ENCODE measurements at regions not wholly inside any gene's neighbourhood (a gene's known extent, or its start where the extent isn't known, plus 50 kb on each side); places are given as distances from the start of the nearest gene placed in this dataset.

GRCh38 chr10:62728479-62728878 is 76.0 kb upstream of the ADO start:
- DNase-seq (ENCODE audit: low spot score), result no peak
- no peak overlapping the region for H3K4me3 Mint-ChIP-seq (ENCODE audit: unreplicated experiment)
- H3K4me1 Mint-ChIP-seq (ENCODE audit: low read depth), result no peaks in the 10 kb centered on the region
- no peak overlapping the region for H3K27ac Mint-ChIP-seq (ENCODE audit: unreplicated experiment)
- no peaks in the 10 kb centered on the region for H3K36me3 Mint-ChIP-seq (ENCODE audit: low read depth)
- no peak for TF ChIP-seq CTCF (IDR thresholded peaks at IDR 0.05)
- H3K27me3 Mint-ChIP-seq (ENCODE audit: low read depth), result peaks cover 6% of the 10 kb centered on the region
- no peaks in the 10 kb centered on the region for H3K9me3 Mint-ChIP-seq (ENCODE audit: low read depth)

- DNase-seq (ENCODE audit: low spot score), result no peak
- Mint-ChIP-seq H3K9me3 (ENCODE audit: low read depth) (no peaks in the 10 kb centered on the region), H3K4me1 (ENCODE audit: low read depth) (no peaks in the 10 kb centered on the region), H3K36me3 (ENCODE audit: low read depth) (no peaks in the 10 kb centered on the region), H3K4me3 (ENCODE audit: unreplicated experiment) (no peak overlapping the region), H3K27me3 (ENCODE audit: low read depth) (peaks cover 4% of the 10 kb centered on the region), H3K27ac (ENCODE audit: unreplicated experiment) (no peak overlapping the region)
- TF ChIP-seq CTCF (IDR thresholded peaks at IDR 0.05), result no peak
Measured at GRCh38 chr10:62732841-62733653, 71.5 kb upstream of the ADO start.

- peaks cover 4% of the 10 kb centered on the region for H3K27me3 Mint-ChIP-seq (ENCODE audit: low read depth)
- H3K27ac Mint-ChIP-seq (ENCODE audit: unreplicated experiment), result no peak overlapping the region
- no peak for DNase-seq (ENCODE audit: low spot score)
- no peaks in the 10 kb centered on the region for H3K36me3 Mint-ChIP-seq (ENCODE audit: low read depth)
- H3K4me1 Mint-ChIP-seq (ENCODE audit: low read depth), result no peaks in the 10 kb centered on the region
- no peaks in the 10 kb centered on the region for H3K9me3 Mint-ChIP-seq (ENCODE audit: low read depth)
- no peak for TF ChIP-seq CTCF (IDR thresholded peaks at IDR 0.05)
- H3K4me3 Mint-ChIP-seq (ENCODE audit: unreplicated experiment), result no peak overlapping the region
Measured at GRCh38 chr10:62733654-62734293, 70.7 kb upstream of the ADO start.

- Mint-ChIP-seq H3K27ac (ENCODE audit: unreplicated experiment) (no peak overlapping the region), H3K27me3 (ENCODE audit: low read depth) (peaks cover 4% of the 10 kb centered on the region), H3K4me1 (ENCODE audit: low read depth) (no peaks in the 10 kb centered on the region), H3K4me3 (ENCODE audit: unreplicated experiment) (no peak overlapping the region), H3K36me3 (ENCODE audit: low read depth) (no peaks in the 10 kb centered on the region), H3K9me3 (ENCODE audit: low read depth) (no peaks in the 10 kb centered on the region)
- TF ChIP-seq CTCF (IDR thresholded peaks at IDR 0.05), result no peak
- DNase-seq (ENCODE audit: low spot score), result no peak
Measured at GRCh38 chr10:62734781-62735463, 69.6 kb upstream of the ADO start.

- Mint-ChIP-seq H3K27me3 (ENCODE audit: low read depth) (peaks cover 2% of the 10 kb centered on the region), H3K9me3 (ENCODE audit: low read depth) (no peaks in the 10 kb centered on the region), H3K27ac (ENCODE audit: unreplicated experiment) (no peak overlapping the region), H3K4me1 (ENCODE audit: low read depth) (no peaks in the 10 kb centered on the region), H3K36me3 (ENCODE audit: low read depth) (no peaks in the 10 kb centered on the region), H3K4me3 (ENCODE audit: unreplicated experiment) (no peak overlapping the region)
- TF ChIP-seq CTCF (IDR thresholded peaks at IDR 0.05), result no peak
- no peak for DNase-seq (ENCODE audit: low spot score)
Measured at GRCh38 chr10:62735464-62736167, 68.9 kb upstream of the ADO start.
